Glutamatergic neuron (in vitro differentiated cells): ENCODE measurements at regions not wholly inside any gene's neighbourhood (a gene's known extent, or its start where the extent isn't known, plus 50 kb on each side); places are given as distances from the start of the nearest gene placed in this dataset.

Experiments used
- DNase-seq: peaks from one replicate; pipeline ENCODE4 v3.0.0; 2022
- H3K27ac Mint-ChIP-seq: one replicate; pipeline ENCODE4 v1.8.0; 2020; ENCODE audit warnings: mild to moderate bottlenecking, mixed read lengths, inconsistent platforms; ENCODE audit not compliant: unreplicated experiment
- H3K27me3 Mint-ChIP-seq: one replicate; pipeline ENCODE4 v1.8.0; 2020; ENCODE audit warnings: mild to moderate bottlenecking, moderate library complexity, mixed read lengths, inconsistent platforms; ENCODE audit not compliant: unreplicated experiment
- H3K36me3 Mint-ChIP-seq: one replicate; pipeline ENCODE4 v1.8.0; 2020; ENCODE audit warnings: mild to moderate bottlenecking, mixed read lengths, inconsistent platforms; ENCODE audit not compliant: unreplicated experiment
- H3K4me1 Mint-ChIP-seq: one replicate; pipeline ENCODE4 v1.8.0; 2020; ENCODE audit warnings: mild to moderate bottlenecking, low read depth, mixed read lengths, inconsistent platforms; ENCODE audit not compliant: unreplicated experiment
- H3K4me3 Mint-ChIP-seq: one replicate; pipeline ENCODE4 v1.8.0; 2020; ENCODE audit warnings: mild to moderate bottlenecking, mixed read lengths, inconsistent platforms; ENCODE audit not compliant: unreplicated experiment
- H3K9me3 Mint-ChIP-seq: one replicate; pipeline ENCODE4 v1.8.0; 2020; ENCODE audit warnings: mild to moderate bottlenecking, moderate library complexity, mixed read lengths, inconsistent platforms; ENCODE audit not compliant: unreplicated experiment
- TF ChIP-seq, protein P1 (sequence below): fragments of 200-600 bp; sonication (generic); IDR thresholded peaks from one replicate; pipeline ENCODE4 v1.5.0; 2021; ENCODE audit not compliant: partially characterized antibody, unreplicated experiment

DNA sequence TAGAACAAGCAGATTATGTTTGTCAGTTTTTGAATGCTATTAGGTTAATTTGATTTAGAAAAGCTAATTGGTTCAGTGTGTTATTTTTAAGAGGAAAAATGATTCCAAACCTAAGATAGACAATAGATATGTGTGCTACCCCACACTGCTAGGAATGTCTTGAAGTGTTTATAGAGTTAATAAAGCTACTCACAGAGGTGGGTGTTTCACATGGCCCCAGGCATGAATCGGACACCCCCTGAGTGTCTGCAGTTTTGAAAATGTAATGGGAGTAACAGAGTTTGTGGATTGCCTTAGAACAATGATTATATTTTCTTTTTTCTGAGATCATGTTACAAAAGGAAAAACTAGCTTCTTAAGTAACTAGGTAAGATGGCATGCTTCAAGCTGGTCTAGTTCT, 348.3 kb downstream of the ADCYAP1 start:
- Mint-ChIP-seq H3K27me3 (no peaks in the 10 kb centered on the region), H3K27ac (no peak overlapping the region), H3K4me1 (no peaks in the 10 kb centered on the region), H3K36me3 (no peaks in the 10 kb centered on the region), H3K4me3 (no peak overlapping the region), H3K9me3 (no peaks in the 10 kb centered on the region)
- TF ChIP-seq, protein P1, sequence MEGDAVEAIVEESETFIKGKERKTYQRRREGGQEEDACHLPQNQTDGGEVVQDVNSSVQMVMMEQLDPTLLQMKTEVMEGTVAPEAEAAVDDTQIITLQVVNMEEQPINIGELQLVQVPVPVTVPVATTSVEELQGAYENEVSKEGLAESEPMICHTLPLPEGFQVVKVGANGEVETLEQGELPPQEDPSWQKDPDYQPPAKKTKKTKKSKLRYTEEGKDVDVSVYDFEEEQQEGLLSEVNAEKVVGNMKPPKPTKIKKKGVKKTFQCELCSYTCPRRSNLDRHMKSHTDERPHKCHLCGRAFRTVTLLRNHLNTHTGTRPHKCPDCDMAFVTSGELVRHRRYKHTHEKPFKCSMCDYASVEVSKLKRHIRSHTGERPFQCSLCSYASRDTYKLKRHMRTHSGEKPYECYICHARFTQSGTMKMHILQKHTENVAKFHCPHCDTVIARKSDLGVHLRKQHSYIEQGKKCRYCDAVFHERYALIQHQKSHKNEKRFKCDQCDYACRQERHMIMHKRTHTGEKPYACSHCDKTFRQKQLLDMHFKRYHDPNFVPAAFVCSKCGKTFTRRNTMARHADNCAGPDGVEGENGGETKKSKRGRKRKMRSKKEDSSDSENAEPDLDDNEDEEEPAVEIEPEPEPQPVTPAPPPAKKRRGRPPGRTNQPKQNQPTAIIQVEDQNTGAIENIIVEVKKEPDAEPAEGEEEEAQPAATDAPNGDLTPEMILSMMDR = no peak
- DNase-seq = no peak

DNA sequence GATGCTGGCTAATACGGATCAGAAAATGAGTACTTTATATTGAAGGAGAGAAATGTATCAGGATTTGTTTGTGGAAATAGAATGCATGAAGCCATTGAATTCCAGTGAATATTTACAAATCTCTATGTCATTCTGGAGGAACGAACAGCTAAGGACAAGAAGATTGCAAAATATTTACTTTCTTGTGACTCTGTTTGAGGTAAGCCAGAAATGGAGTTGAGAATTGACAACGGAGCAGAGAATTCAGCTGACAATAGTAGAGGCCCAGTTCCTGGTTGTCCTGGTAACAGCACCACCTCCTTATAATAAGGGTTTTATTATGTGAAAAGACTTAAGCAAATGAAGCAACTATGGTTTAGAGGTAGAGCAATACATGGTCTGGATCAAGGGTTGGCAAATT, 349.2 kb downstream of the ADCYAP1 start:
- Mint-ChIP-seq H3K9me3 (no peaks in the 10 kb centered on the region), H3K4me3 (no peak overlapping the region), H3K27me3 (no peaks in the 10 kb centered on the region), H3K36me3 (peaks cover under 1% of the 10 kb centered on the region), H3K27ac (no peak overlapping the region), H3K4me1 (no peaks in the 10 kb centered on the region)
- DNase-seq = no peak
- TF ChIP-seq, protein P1 = no peak

DNA sequence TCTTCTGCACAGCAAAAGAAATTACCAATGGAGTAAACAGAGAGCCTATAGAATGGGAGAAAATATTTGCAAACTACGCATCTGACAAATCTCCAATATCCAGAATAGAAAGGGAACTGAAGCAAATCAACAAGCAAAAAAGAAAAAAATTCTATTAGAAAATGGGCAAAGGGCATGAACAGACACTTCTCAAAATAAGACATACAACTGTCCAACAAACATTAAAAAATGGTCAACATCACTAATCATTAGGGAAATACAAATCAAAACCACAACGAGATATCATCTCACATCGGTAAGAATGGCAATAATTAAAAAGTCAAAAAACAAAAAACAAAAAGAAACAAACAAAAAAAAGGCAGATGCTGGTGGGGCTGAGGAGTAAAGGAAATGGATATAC, 356.4 kb downstream of the ADCYAP1 start:
- Mint-ChIP-seq H3K36me3 (peaks cover 10% of the 10 kb centered on the region), H3K9me3 (no peaks in the 10 kb centered on the region), H3K4me3 (no peak overlapping the region), H3K4me1 (no peaks in the 10 kb centered on the region), H3K27ac (no peak overlapping the region), H3K27me3 (peaks cover 3% of the 10 kb centered on the region)
- DNase-seq = no peak
- TF ChIP-seq, protein P1 = no peak

DNA sequence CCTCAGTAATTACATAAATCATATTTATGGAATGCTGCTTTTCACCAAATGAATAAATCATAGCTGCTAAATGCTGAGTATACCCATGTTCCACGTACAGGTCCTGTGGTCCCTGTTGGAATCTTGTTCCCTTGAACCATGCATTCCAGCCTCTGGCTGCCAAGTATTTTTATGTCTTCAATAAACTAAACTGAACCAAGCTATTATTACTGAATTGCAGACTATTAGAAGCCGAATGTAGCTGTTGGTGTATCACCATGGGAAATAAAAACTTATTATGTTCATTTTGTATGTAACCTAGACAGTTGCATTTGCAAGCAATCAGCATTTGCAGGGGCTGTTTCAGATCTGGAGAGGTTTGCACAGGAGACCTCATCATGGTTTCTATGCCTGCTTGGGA, 362.4 kb downstream of the ADCYAP1 start:
- no peak for DNase-seq
- Mint-ChIP-seq H3K4me3 (no peak overlapping the region), H3K36me3 (no peaks in the 10 kb centered on the region), H3K9me3 (no peaks in the 10 kb centered on the region), H3K27me3 (no peaks in the 10 kb centered on the region), H3K4me1 (no peaks in the 10 kb centered on the region), H3K27ac (no peak overlapping the region)
- TF ChIP-seq, protein P1 = no peak

DNA sequence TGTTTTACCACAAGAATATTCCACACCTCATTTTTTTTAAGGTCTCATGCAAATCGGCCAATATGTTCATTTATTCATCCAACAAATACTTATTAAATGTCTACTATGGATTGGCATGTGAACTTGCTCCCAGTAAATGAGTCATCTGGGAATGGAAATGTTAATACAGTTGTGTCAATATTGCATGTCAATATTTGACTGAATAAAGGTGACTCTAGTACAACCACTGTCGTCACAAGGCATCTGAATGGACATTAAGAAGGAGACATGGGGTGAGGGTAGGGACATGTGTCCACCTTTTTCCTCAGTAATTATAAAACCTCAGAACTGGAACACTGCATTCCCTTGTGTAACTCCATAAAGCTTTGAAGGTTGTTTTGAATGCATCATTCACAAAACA, 365.4 kb downstream of the ADCYAP1 start:
- H3K9me3 Mint-ChIP-seq = peaks cover 2% of the 10 kb centered on the region
- no peak for DNase-seq
- no peaks in the 10 kb centered on the region for H3K27me3 Mint-ChIP-seq
- no peaks in the 10 kb centered on the region for H3K36me3 Mint-ChIP-seq
- no peak overlapping the region for H3K27ac Mint-ChIP-seq
- no peaks in the 10 kb centered on the region for H3K4me1 Mint-ChIP-seq
- H3K4me3 Mint-ChIP-seq = no peak overlapping the region
- TF ChIP-seq, protein P1 = no peak
